NCI-H510A (cell line): ENCODE measurements at regions not wholly inside any gene's neighbourhood (a gene's known extent, or its start where the extent isn't known, plus 50 kb on each side); places are given as distances from the start of the nearest gene placed in this dataset.
"Not testable (repeated sequence)": the region's sequence is repeated elsewhere in the genome, so short reads cannot be mapped to it uniquely, and the experiment has no call there.

Experiments
- DNase-seq: peaks from one replicate; lab custom pipeline; 2025; lab: John Stamatoyannopoulos, UW

DNA sequence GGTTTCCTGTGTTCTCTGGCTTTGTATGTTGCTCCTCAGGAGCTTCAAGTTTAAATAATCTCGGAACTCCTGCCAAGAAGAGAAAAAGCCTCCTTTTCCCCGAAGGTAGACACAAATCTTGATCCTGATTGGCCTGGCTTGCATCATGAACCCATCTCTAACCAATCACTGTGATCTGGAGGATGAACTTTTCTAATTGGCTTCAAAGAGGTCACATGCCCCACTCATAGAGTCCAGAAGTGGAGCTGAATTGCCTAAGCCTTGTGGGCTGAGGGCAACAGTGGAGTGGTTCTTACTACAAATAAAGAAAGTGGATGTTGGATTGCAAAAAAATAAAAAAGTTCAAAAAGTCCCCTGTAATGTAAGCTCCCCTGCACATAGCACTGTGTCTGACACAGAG, 245.9 kb downstream of the MID1IP1 start:
- no peak for DNase-seq

GRCh38 chrX:39049975-39050374, 248.7 kb downstream of the MID1IP1 start:
- no peak for DNase-seq

DNA sequence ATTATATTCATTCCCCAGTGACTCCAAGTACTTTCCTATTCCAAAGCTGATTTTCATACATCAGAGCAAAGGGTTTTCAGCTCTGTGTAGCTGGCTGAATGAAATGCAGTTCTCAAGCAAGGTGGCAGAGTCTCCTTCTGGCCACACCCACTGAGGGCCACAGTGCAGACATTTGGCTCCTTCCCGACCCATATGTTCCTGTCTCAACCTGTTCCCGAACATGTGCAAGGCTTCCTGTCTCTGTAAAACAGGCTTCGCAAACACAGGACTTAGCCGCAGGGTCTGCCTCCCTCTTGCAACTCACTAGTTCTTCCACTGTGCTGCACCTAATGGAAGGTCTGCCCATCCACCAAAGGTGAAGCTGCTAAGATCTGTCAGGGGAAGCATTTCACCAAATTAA, 249.2 kb downstream of the MID1IP1 start:
- no peak for DNase-seq

DNA sequence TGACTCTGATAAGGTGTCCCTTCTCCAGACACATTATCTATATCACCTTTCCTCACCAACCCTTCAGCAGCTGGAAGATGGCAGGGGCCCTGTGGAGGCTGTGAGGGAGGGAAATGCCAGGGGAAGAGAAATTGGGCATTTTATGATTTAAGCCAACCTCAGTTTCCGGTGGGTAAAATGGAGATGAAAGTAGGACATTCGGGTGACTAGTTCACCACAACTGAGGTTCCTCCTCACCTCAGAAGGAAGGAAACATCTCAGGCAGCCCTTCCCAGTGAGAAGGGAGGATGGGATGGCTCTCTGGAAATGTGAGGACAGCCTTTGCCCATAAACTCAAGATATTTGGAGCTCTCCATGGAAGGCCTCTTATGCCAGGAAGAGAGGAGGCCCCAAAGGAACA, 251.5 kb downstream of the MID1IP1 start:
- no peak for DNase-seq

GRCh38 chrX:39058724-39059123, 257.5 kb downstream of the MID1IP1 start:
- DNase-seq: no peak

DNA sequence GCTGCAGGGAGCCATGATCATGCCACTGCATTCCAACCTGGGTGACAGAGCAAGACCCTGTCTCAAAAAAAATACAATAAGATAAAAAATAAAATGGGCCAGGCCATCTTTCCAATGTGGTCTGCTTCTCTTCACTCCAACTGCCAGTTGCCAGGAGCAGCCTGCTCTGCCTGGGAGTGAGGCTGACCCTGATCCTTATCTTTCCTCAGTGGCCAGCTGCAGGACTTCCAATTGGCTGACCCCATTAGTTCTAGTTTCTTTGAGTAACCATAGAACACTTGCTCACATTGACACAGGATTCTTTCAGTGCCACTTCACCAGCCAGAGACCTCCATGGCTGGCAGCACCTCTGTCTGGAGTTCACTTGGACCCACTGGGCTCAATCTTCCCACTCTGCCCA, 258.6 kb downstream of the MID1IP1 start:
- DNase-seq: no peak

- DNase-seq: no peak
Observed at GRCh38 chrX:39063037-39063436, 261.8 kb downstream of the MID1IP1 start.

- DNase-seq: no peak
Observed at GRCh38 chrX:39063702-39064101, 262.4 kb downstream of the MID1IP1 start.

DNA sequence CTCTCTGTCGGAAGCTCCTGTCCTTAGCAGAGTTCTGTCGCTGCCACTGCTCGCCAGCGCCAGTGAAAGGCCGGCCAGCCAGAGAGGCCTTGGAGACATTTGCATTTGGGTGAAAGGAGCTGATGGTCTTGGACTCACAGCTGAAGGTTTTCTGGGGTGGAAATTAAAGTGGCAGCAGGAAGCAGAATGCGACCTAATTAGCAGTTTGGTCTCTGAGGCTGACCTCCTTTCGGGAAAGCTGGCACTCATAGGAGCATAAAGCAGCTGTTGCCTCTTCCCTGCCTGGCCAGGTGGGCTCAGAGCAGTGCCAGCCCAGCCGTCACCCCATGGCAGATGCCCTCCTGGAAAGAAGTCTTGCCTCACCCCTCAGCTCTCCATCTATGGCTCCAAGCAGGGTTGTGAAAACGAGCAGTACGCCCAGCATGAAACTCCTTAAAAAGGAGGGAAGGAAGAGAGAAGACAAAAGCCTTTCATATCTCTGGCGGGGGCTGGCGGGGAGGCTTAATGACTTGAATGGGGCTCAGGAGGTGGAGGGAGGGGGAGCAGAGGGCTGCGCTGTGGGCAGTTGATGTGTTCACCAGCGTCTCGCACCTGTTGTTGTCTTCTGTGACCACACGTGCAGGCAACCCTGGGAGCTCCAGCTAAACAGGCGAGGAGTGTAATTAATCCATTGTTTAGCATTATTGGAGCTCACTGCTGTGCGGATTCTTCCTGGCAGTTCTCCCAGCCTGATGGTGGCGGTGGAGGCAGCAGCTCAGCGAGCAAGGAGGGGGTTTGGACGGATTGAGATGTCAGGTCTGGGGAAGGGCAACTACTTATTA, 264.0 kb downstream of the MID1IP1 start:
- DNase-seq: peak; percentile 49

DNA sequence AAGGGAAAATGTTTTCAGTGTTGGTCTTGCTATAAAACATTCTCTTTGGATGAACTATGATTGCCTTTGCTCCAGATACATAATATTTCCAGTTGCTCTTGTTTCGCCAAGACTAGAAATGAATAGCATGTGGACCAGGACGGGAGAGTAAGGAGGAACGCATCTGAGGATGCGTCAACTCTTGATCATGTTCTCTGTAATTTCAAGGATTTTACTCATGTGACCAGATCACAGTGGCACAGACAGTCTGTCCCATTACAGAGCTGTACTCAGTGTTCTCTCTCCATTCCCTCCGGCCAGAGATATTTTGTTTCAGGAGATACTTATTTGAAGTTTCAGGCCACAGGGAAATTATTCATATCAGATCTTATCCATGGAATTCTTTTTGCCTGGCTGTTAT, 266.6 kb downstream of the MID1IP1 start:
- no peak for DNase-seq

DNA sequence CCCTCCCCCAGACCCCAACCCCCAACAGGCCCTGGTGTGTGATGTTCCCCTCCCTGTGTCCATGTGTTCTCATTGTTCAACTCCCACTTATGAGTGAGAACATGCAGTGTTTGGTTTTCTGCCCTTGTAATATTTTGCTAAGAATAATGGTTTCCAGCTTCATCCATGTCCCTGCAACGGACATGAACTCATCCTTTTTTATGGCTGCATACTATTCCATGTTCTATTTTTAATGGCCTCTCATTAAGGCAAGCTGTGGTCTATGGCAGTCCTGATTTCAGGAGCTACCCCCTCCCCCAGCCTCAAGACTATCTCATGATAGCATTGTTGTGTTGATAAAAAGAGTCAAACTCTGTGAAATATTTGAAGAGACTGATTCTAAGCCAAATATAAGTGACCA, 267.4 kb downstream of the MID1IP1 start:
- DNase-seq: not testable (repeated sequence)

- no peak for DNase-seq
Observed at GRCh38 chrX:39070009-39070408, 268.8 kb downstream of the MID1IP1 start.

GRCh38 chrX:39073131-39073530, 271.9 kb downstream of the MID1IP1 start:
- DNase-seq: no peak

- DNase-seq: no peak
Observed at GRCh38 chrX:39096599-39096998, 295.3 kb downstream of the MID1IP1 start.

- DNase-seq: no peak
Observed at GRCh38 chrX:39104745-39105144, 303.5 kb downstream of the MID1IP1 start.

DNA sequence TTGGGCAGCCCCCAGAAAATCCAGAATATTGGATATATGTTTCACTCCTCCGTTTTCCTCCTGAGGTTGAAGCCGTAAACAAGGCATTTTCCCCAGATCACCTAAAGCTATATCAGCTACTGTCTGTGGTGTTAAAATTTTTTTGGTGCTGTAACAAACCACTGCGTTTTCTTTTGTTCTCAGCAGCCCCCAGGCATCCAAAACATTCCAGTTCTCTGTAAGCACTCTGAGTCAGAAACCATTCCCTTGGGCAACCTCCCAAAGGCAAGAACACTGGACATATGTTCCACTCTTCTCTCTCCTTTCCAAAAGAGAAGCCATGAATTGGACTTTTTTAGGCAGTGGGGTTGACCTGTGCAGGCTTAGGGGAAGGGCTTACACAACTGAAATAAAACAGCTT, 310.9 kb downstream of the MID1IP1 start:
- DNase-seq: no peak

- DNase-seq: no peak
Observed at GRCh38 chrX:39115166-39115565, 313.9 kb downstream of the MID1IP1 start.

DNA sequence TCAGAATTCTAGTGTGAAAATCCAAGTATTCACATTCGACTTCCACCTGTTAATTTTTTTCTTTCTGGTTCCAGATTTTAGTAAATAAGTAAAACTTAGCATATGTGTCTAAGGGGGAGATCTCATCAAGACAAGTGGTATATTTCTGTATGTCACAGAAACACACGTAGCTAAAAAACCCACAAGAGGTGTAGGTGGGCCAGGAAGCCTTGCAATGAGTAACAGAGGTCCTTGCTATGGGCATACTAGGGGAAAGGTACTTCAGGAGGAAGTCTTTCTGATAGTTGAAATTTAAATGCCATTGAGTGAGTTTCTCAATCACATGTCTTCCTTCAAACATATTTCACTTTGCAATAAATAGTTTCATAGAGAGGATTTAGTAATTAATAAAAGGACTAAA, 315.8 kb downstream of the MID1IP1 start:
- no peak for DNase-seq

DNA sequence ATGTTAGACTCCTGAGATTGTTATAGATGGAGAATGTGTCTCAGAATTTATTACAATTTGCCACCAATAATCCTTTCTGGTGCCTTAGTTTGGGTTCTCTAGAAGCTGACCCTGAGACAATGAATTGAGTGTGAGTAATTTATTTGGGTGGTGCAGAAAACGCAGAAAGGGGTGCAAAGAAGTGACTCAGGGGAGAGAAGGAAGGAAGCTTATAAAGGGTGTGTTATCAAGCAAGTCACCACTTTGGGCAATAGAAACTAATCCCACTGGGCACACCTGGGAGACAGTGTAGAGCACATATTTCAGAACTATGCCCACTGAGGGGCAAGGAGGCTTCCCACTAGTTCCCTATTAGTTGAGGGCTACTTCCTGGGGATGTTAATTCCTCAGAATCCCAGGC, 320.6 kb downstream of the MID1IP1 start:
- no peak for DNase-seq

DNA sequence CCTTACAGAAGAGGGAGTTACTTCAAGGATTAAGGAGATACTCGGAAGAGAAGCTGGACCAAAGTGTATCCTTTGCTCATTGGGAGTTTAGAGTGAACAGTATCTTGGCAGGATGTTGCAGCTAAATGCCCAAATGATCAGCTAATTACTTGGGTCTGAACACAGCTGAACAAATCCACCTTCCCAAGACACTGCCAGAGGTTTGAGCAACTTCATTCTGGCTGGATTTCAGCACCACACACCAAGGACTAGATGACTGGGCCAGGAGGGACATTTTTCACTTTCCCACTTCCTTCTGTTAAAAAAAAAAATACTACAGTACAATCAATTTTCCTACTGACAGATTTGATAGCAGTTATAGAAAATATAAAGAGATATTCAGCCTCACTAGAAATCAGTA, 324.6 kb downstream of the MID1IP1 start:
- no peak for DNase-seq

- DNase-seq: no peak
Observed at GRCh38 chrX:39133971-39134370, 332.7 kb downstream of the MID1IP1 start.

DNA sequence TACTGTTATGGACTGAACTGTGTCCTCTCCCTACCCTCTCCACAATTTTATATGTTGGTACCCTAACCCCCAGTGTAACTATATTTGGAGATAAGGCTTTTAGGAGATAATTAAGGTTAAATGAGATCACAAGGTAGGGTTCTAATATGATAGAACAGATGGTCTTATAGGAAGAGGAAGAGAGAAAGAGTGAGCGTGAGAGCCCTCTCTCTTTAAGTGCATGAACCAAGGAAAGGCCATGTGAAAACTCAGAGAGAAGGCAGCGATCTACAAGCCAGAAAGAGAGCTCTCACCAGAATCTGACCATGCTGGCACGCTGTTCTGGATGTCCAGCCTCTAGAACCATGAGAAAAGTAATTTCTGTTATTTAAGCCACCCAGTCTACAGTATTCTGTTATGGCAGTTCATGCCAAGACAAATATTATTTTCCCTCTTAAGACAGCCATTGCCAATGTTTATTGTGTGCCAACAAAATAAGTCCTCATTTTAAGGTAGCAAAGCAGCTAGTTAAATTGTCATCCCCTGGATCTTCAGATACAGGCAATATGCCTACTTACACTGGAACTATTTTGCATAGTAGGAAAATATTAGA, 336.2 kb downstream of the MID1IP1 start:
- no peak for DNase-seq

GRCh38 chrX:39140581-39140980, 339.3 kb downstream of the MID1IP1 start:
- no peak for DNase-seq

DNA sequence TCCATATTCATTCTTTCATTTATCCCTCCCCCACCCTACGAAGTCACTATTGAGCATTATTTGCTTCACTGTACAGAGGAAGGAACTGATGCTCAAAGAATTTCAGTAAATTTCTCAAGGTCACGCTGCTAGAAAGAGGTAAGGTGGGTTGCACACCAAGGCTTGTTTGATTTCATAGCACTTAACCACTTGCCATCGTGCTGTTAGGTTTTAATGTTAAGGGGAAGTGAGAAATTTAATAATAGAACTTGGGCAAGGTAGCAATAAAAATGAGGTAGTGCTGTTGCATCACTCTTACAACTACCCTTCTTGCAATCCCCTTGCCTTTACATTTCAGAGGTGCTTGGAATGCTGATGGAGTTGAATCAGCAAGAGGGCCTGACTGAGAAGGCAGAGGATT, 343.1 kb downstream of the MID1IP1 start:
- no peak for DNase-seq
